ENCODE measurements at regions not wholly inside any gene's neighbourhood (a gene's known extent, or its start where the extent isn't known, plus 50 kb on each side); places are given as distances from the start of the nearest gene placed in this dataset.

DNA sequence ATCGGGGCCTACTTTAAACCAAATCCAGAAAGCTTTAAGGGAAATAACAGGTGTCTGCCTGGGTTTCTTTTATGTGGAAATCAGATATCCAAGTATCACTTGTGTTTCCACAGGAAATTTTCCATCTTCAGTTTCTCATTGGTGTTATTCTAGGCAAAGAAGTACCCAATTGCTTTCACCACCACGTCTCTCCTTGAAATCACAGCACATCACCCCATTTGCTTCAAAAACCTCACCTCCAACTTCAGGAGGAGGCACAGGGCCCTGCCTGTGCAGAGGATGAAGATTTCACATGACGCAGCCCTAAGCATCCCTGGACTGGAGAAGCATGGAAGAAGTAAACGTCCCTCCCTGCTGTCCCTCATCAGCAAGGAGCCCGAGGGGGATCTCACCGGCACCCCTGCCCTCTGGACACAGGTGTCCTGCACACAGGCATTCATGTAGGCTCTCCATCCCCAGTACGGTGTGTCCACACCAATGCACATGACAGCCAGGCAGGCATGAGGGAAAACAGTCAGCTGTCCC is 182.3 kb downstream of the TBXT start:
- Histone ChIP-seq H2AFZ (ENCODE audit: insufficient read depth, low read depth, low read length, poor library complexity, severe bottlenecking) (no peak overlapping the region), H3K4me1 (ENCODE audit: control insufficient read depth in 2 of 2, insufficient read depth in 2 of 2, low read length in 2 of 2) (no peaks in the 10 kb centered on the region), H3K79me2 (ENCODE audit: control insufficient read depth, insufficient read depth, low read length) (no peaks in the 10 kb centered on the region), H3K4me2 (replicated peaks; ENCODE audit: low read depth, low read length, poor library complexity, severe bottlenecking) (no peak overlapping the region), H3K4me3 (ENCODE audit: control extremely low read depth in 1 of 5, extremely low read depth in 1 of 5, insufficient read depth in 1 of 5, low read depth in 2 of 5, low read length in 4 of 5) (no peak overlapping the region), H3K27me3 (replicated peaks in 1 of 4; ENCODE audit: control extremely low read depth in 1 of 4, control insufficient read depth in 3 of 4, insufficient read depth in 4 of 4, low read length in 3 of 4) (peaks cover 0 to 33% (median 1%) of the 10 kb centered on the region in 4 experiments), H3K9ac (ENCODE audit: low read length) (no peak overlapping the region), H3K9me3 (ENCODE audit: control extremely low read depth in 1 of 3, control insufficient read depth in 2 of 3, insufficient read depth in 1 of 3, low read length in 2 of 3) (peaks cover 0 to 4% (median 0%) of the 10 kb centered on the region in 3 donors), H3K36me3 (replicated peaks in 1 of 2; ENCODE audit: control extremely low read depth in 1 of 2, control insufficient read depth in 1 of 2, extremely low read depth in 1 of 2, insufficient read depth in 2 of 2, low read length in 1 of 2) (no peaks in the 10 kb centered on the region), H3K27ac (ENCODE audit: low read length in 2 of 2) (no peak overlapping the region), H4K20me1 (ENCODE audit: control insufficient read depth, insufficient read depth, low read length, poor library complexity, severe bottlenecking) (no peaks in the 10 kb centered on the region)
- no peak for TF ChIP-seq EZH2 (IDR thresholded peaks at IDR 0.05; ENCODE audit: borderline replicate concordance, insufficient read depth, low read depth, low read length, poor library complexity, severe bottlenecking)
- TF ChIP-seq, protein P1, sequence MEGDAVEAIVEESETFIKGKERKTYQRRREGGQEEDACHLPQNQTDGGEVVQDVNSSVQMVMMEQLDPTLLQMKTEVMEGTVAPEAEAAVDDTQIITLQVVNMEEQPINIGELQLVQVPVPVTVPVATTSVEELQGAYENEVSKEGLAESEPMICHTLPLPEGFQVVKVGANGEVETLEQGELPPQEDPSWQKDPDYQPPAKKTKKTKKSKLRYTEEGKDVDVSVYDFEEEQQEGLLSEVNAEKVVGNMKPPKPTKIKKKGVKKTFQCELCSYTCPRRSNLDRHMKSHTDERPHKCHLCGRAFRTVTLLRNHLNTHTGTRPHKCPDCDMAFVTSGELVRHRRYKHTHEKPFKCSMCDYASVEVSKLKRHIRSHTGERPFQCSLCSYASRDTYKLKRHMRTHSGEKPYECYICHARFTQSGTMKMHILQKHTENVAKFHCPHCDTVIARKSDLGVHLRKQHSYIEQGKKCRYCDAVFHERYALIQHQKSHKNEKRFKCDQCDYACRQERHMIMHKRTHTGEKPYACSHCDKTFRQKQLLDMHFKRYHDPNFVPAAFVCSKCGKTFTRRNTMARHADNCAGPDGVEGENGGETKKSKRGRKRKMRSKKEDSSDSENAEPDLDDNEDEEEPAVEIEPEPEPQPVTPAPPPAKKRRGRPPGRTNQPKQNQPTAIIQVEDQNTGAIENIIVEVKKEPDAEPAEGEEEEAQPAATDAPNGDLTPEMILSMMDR (IDR thresholded peaks at IDR 0.05) = no peak
- intact Hi-C loops (cut with micrococcal nuclease) = no loop called here
- Mint-ChIP-seq H3K9me3 (ENCODE audit: insufficient read depth) (no peaks in the 10 kb centered on the region), H3K4me1 (peaks cover 10% of the 10 kb centered on the region), H3K4me3 (no peak overlapping the region), H3K27me3 (peaks cover 54% of the 10 kb centered on the region), H3K27ac (no peak overlapping the region)
- ATAC-seq (ENCODE audit: low read depth) = no peak
- DNase-seq = no peak
- 44% methylated on average over 5 of the region's 7 CpGs for WGBS (ENCODE audit: insufficient coverage)
- ChIA-PET CTCF (no interaction called here), POLR2A (no interaction called here)

DNA sequence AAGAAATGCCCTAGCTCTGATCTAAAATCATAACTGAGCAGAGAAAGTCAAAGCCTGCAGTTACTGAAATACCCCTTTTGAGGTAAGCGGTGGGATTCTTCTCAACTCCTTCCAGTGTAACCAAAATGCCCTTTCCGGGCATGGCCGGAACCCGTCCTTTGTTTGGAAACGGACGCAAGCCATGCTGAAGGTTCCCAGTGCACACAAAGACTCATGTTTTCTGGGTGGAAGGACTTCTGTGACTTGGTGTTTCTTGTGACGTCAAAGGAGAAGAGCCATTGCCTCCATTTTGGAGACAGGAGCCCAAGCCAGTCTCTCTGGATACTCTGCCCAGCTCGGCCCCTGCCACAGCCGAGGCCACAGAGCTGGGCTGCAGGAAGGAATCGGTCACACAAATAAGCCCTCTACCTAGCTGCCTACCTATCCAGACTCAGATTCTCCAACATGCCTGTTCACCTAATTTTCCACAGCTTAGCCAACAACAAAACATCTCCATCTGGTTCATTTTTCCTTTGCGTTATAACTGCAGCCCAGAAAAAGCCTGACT is 182.8 kb downstream of the TBXT start:
- 85% methylated on average over 9 of the region's 11 CpGs for WGBS (ENCODE audit: insufficient coverage)
- DNase-seq (no peak), ATAC-seq (ENCODE audit: low read depth) (no peak)
- CTCF ChIA-PET = no interaction called here
- Histone ChIP-seq H3K4me1 (ENCODE audit: control insufficient read depth in 2 of 2, insufficient read depth in 2 of 2, low read length in 2 of 2) (no peaks in the 10 kb centered on the region), H3K27me3 (replicated peaks in 1 of 4; ENCODE audit: control extremely low read depth in 1 of 4, control insufficient read depth in 3 of 4, insufficient read depth in 4 of 4, low read length in 3 of 4) (peaks cover 0 to 28% (median under 1%) of the 10 kb centered on the region in 4 experiments), H3K4me2 (replicated peaks; ENCODE audit: low read depth, low read length, poor library complexity, severe bottlenecking) (no peak overlapping the region), H3K36me3 (replicated peaks in 1 of 2; ENCODE audit: control extremely low read depth in 1 of 2, control insufficient read depth in 1 of 2, extremely low read depth in 1 of 2, insufficient read depth in 2 of 2, low read length in 1 of 2) (no peaks in the 10 kb centered on the region), H3K4me3 (ENCODE audit: control extremely low read depth in 1 of 5, extremely low read depth in 1 of 5, insufficient read depth in 1 of 5, low read depth in 2 of 5, low read length in 4 of 5) (no peak overlapping the region), H2AFZ (ENCODE audit: insufficient read depth, low read depth, low read length, poor library complexity, severe bottlenecking) (no peak overlapping the region), H4K20me1 (ENCODE audit: control insufficient read depth, insufficient read depth, low read length, poor library complexity, severe bottlenecking) (no peaks in the 10 kb centered on the region), H3K27ac (ENCODE audit: low read length in 2 of 2) (no peak overlapping the region), H3K79me2 (ENCODE audit: control insufficient read depth, insufficient read depth, low read length) (no peaks in the 10 kb centered on the region), H3K9ac (ENCODE audit: low read length) (no peak overlapping the region), H3K9me3 (ENCODE audit: control extremely low read depth in 1 of 3, control insufficient read depth in 2 of 3, insufficient read depth in 1 of 3, low read length in 2 of 3) (peaks cover 0 to 4% (median 0%) of the 10 kb centered on the region in 3 donors)
- intact Hi-C loops (cut with micrococcal nuclease) = no loop called here
- Mint-ChIP-seq H3K4me3 (no peak overlapping the region), H3K9me3 (ENCODE audit: insufficient read depth) (no peaks in the 10 kb centered on the region), H3K27me3 (peaks cover 48% of the 10 kb centered on the region), H3K27ac (no peak overlapping the region), H3K4me1 (peaks cover 10% of the 10 kb centered on the region)
- TF ChIP-seq, protein P1 (IDR thresholded peaks at IDR 0.05) = no peak
- POLR2A ChIA-PET = no interaction called here

All from B cell (primary cell).